ENCODE measurements at regions not wholly inside any gene's neighbourhood (a gene's known extent, or its start where the extent isn't known, plus 50 kb on each side); places are given as distances from the start of the nearest gene placed in this dataset.

GRCh38 chr12:13595536-13596443 is 385.6 kb downstream of the GRIN2B start:
- DNase-seq = no peak

DNA sequence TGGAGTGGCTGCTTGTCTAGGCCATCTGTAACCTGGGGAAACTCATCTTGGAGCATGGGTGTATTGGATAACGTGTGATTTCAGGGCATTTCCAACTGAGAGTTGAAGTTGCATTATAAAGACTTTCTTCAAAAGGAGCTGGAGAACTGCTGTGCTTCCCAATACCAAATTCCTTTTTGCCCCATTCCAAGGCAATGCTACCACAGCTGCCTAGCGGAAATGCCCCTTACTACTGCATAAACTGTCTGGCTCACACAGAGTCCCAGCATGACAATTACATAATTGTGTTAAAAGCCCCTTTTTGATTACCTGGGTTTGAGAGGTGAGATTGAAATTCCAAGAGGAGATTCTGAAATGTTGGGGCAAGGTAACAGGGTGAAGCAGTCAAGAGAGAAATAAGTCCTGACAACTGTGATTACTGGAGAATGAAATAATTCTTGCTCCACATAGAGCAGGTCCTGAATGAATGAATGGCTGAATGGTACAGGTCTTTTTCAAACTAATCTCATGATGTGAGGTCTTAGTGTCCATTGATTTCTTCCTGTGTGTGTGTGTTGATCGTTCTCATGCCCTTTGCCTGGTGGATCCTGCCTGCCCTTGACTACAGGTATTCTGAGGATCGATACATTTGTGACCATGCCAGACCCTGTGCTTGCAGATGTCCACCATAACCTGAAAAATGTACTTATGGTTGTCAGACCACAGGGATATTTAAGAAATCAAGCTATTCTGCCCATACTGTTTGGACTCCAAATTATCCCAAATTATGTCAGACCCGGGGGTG is 386.5 kb downstream of the GRIN2B start:
- DNase-seq = no peak

DNA sequence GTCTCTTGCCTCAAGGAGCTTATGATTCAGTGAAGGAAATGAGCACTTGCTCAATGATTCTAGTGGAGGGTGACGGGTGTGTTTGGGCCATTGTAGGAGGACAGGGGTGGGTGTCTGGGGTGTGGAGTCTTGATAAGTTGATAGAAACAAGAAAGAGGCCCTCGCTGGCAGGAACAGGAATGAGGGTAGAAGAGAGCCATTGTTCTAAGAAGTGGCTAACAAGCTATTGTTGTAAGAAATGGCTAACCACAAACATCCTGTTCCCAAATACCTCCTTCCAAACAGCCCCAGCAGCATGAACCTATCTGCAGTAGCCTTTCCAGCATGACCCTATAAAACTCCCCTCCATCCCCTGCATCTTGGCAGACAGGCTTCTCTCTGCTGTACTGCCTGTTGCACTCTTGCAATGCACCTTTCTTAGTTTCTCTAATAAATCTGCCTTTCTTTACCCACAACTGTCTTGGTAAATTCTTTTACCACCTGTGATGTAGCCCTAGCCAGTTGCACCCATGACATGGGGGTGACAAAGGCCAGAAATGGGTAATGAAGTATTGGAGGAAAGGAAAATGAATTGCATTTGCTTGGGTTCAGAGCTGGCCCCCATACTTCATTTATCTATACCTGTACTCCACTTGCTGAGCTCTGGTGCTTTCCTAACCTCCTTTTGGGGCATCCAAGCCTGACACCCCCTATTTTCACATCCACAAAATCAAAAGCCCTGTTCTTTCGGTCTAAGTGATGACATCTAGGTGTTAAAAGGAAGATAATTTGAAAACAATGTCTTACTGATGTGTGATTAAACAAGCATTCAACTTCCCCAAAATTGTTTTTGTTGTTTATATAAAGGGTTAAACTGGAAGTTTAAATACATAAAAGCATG is 389.1 kb downstream of the GRIN2B start:
- no peak for DNase-seq

DNA sequence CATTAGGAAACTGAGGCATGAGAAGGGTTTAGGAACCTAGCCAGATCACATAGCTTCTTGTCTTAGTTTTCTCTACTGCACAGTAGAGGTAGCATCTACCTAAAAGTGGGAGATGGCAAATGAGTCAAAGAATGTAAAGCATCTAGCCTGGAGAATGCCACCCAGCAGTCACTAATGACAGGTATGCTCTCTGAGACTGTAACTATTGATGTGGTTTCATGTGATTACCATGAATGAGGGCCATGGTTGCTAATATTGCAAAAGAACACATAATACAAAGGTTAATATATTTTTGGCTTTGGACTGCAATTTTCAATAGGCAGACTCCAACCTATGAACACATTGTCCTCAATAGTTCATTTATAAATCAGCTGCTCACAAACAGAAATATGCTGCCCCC is 389.9 kb downstream of the GRIN2B start:
- no peak for DNase-seq

DNA sequence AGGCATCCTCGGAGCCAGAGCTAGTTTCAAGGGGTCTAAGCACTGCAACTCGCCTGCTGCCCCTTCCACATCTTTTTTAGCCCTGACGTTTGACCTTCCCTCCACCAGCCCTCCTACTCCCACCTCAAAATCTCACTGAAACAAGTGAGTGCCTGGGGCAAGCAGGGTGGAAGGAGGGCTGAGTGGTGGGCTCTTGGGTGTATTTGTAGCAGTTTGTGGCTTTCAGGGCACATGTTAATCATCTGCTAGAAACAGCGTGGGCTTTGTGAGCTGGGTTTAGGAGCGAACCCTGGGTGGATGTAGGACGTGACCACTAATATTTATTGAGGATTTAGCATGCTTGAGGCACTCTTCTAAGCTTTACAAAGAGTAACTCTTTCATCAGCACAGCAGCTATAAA is 390.3 kb downstream of the GRIN2B start:
- no peak for DNase-seq

- no peak for DNase-seq
Observed at GRCh38 chr12:13588574-13588973, 392.0 kb downstream of the EMP1 start.

DNA sequence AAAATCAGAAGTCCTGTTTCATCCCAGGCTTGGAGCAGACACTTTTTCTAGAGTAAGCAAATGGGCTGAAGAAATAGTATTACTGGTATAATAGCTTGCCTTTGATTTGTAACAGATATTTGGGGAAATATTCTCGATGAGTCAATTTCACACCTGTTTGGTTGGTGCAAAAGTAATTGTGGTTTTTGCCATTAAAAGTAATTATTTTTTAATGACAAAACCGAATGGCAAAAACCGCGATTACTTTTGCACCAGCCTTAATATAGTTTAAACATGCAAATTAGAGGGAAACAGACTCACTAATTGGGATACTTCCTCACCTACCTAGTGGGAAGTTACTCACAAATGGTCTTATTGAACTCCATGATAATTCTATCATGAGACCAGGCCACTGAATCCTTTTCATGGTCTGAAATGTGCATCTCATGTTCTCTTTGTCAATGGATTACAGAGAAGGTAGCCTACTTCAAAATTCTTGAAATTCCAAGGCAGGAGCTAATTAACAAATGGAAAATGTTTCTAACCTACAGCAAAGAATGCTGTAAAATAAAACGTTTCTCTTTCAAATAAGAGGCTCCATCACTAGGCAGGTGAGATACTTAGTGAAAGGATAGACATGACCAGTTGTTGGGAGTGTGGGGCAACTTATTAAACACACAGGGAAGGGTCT is 391.3 kb downstream of the EMP1 start:
- no peak for DNase-seq

GRCh38 chr12:13586361-13586760 is 389.8 kb downstream of the EMP1 start:
- DNase-seq = no peak

GRCh38 chr12:13584541-13584940 is 388.0 kb downstream of the EMP1 start:
- DNase-seq = no peak

- DNase-seq = no peak
Observed at GRCh38 chr12:13583630-13584029, 387.1 kb downstream of the EMP1 start.

- no peak for DNase-seq
Observed at GRCh38 chr12:13582421-13582820, 385.9 kb downstream of the EMP1 start.

DNA sequence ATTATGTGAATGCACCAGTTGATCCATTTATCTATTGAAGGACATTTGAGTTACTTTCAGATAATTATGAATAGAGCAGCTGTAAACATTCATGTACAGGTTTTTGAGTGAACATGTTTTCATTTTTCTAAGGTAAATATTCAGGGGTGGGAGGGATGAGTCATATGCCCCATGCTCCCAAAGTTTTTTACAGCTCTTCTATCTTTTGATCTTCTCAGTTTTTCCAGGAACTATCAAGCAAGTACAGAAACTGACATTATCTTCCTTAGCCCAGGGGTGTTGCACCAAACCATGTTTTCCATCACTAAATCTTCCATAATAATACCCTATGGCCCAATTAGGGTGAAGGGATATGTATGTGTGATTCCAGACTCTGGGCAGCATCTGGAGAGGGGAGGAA is 384.5 kb downstream of the EMP1 start:
- DNase-seq = no peak

DNA sequence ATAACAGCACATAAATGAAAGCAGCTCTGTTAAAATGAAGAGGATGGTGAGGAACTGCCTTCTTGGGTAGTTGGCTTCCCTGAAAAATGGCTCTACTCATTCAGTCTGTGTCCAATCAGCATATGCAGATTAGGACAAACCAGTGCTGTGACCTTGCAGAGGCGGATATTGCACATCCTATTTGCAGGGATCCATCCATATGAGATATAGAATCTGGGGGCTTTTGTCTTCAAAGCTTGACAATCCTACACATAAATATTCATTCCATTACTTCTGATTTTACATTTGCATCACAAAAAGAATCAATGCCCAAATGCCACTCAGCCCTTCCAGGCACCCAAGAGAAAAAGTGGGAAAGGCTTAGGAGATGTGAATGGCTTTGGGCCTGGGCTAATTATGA is 383.7 kb downstream of the EMP1 start:
- DNase-seq = no peak

GRCh38 chr12:13576935-13577500 is 380.5 kb downstream of the EMP1 start:
- DNase-seq = no peak

GRCh38 chr12:13573698-13574321 is 377.3 kb downstream of the EMP1 start:
- DNase-seq = no peak

GRCh38 chr12:13571035-13571434 is 374.5 kb downstream of the EMP1 start:
- DNase-seq = no peak

DNA sequence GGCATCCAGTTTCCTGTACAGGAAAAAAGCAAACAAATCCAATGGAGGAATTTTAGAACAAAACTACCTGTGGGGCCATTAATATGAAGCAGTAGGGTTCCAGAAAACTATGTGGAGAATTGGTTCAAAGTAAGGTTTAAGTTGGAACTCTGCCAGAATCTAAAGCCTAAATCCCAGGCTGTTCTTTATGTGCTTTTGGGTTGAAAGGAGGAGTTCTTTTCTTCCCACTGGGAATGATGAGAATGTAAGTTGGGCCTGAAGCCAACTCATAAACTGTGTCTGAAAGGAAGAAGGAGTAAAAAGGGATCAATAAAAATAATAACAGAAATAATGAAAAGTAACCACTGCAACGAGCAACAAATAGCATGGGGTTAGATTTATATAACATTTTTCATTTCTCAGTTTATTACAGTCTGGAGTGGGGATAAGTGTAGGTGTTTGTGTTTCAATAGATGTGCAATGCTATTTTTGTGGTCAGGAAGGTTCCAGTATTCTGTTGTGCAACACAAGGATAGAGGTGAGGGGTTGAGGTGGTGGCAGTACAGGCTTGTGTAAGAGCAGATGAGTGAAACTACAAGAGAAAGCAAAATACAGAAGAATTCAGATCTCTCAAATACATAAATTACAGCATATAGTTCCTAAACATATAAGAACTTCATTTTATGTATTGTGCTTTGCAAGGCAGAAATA is 373.6 kb downstream of the EMP1 start:
- DNase-seq = no peak

- no peak for DNase-seq
Observed at GRCh38 chr12:13566292-13566691, 369.8 kb downstream of the EMP1 start.

DNA sequence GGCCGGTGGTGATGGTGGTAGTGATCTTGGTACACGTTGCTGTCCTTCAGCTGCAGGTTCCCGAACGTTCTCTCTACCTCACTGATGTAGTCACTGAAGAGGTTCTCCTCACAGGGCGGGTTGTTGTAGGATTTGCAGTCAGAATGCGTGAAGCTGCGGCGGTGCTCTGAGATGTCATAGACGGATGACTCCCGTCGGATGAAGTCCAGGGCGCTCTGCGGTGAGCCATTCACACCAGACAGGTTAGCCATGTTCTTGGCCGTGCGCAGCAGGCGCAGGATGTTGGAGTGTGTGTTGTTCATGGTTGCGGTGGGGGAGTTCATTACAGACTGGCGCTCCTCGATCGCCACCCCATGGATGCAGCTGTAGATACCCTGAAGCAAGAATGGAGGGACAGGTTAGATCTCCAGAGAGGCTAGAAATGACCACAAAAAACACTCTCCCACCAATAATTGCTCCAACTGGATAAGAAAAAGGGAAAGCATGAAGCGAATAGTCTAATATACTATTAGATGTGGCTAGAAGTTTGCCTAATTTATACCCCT is 367.8 kb downstream of the EMP1 start:
- no peak for DNase-seq

DNA sequence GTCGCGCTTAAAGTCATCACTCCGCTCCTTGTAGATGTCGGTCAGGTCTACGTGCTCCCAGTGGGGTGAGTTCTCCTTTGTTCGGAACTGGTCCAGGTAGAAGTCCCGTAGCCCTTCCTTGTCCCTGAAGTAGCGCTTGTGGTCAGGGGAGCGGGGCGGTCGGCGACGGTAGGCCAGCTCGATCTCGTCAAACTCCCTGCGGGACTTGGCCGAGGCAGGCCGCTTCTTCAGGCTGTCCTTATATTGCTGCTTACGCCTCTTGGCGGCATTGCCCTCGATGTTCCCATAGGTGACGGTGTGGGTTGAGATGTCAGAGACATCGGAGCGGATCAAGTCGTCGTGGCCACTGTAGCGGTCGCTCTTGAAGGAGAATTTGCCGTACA is 367.2 kb downstream of the EMP1 start:
- DNase-seq = no peak

Data from muscle of arm (tissue), 1 donor.